HG03439 (cell line): ENCODE measurements at regions not wholly inside any gene's neighbourhood (a gene's known extent, or its start where the extent isn't known, plus 50 kb on each side); places are given as distances from the start of the nearest gene placed in this dataset.
"Not testable (repeated sequence)": the region's sequence is repeated elsewhere in the genome, so short reads cannot be mapped to it uniquely, and the experiment has no call there.

Experiments
- ATAC-seq: cut with Tn5 transposase; IDR thresholded peaks from one replicate; pipeline ENCODE4 v1.9.1; 2021; ENCODE audit warnings: mild to moderate bottlenecking, moderate library complexity; ENCODE audit not compliant: unreplicated experiment

- ATAC-seq, result not testable (repeated sequence)
These were observed 151.1 kb upstream of the SPTLC3 start for GRCh38 chr20:12857643-12858042.

GRCh38 chr20:12860619-12861247 is 148.0 kb upstream of the SPTLC3 start:
- ATAC-seq, result no peak

- no peak for ATAC-seq
These were observed 139.1 kb upstream of the SPTLC3 start for GRCh38 chr20:12869669-12870068.

GRCh38 chr20:12870588-12870987 is 138.2 kb upstream of the SPTLC3 start:
- no peak for ATAC-seq

GRCh38 chr20:12874933-12875332 is 133.8 kb upstream of the SPTLC3 start:
- no peak for ATAC-seq

- no peak for ATAC-seq
These were observed 133.3 kb upstream of the SPTLC3 start for GRCh38 chr20:12875510-12875909.

GRCh38 chr20:12882832-12883506 is 125.8 kb upstream of the SPTLC3 start:
- no peak for ATAC-seq

- no peak for ATAC-seq
These were observed 125.3 kb upstream of the SPTLC3 start for GRCh38 chr20:12883507-12883885.

- no peak for ATAC-seq
These were observed 122.0 kb upstream of the SPTLC3 start for GRCh38 chr20:12886618-12887363.

- no peak for ATAC-seq
These were observed 117.1 kb upstream of the SPTLC3 start for GRCh38 chr20:12891643-12892042.

GRCh38 chr20:12893019-12893418 is 115.8 kb upstream of the SPTLC3 start:
- no peak for ATAC-seq

GRCh38 chr20:12893653-12894052 is 115.1 kb upstream of the SPTLC3 start:
- ATAC-seq, result no peak

GRCh38 chr20:12894089-12894488 is 114.7 kb upstream of the SPTLC3 start:
- no peak for ATAC-seq

GRCh38 chr20:12896180-12896579 is 112.6 kb upstream of the SPTLC3 start:
- no peak for ATAC-seq

- no peak for ATAC-seq
These were observed 105.8 kb upstream of the SPTLC3 start for GRCh38 chr20:12902992-12903391.

GRCh38 chr20:12906361-12906760 is 102.4 kb upstream of the SPTLC3 start:
- no peak for ATAC-seq

GRCh38 chr20:12911372-12911771 is 97.4 kb upstream of the SPTLC3 start:
- ATAC-seq, result no peak

- no peak for ATAC-seq
These were observed 94.9 kb upstream of the SPTLC3 start for GRCh38 chr20:12913781-12914443.

- no peak for ATAC-seq
These were observed 94.0 kb upstream of the SPTLC3 start for GRCh38 chr20:12914804-12915203.

GRCh38 chr20:12916699-12917098 is 92.1 kb upstream of the SPTLC3 start:
- ATAC-seq, result no peak

- no peak for ATAC-seq
These were observed 84.6 kb upstream of the SPTLC3 start for GRCh38 chr20:12924126-12924525.
